DOHH2 (cell line): ENCODE measurements at regions not wholly inside any gene's neighbourhood (a gene's known extent, or its start where the extent isn't known, plus 50 kb on each side); places are given as distances from the start of the nearest gene placed in this dataset.

Experiments
- H3F3A ChIP-seq: fragments of 200-600 bp; sonication (generic), shearing (Covaris generic); 2 replicates; pipeline ENCODE4 v1.6.0; 2016; ENCODE audit warnings: antibody characterized with exemption, mild to moderate bottlenecking; ENCODE audit not compliant: control insufficient read depth, insufficient read depth
- H3K27ac ChIP-seq: fragments of 200-600 bp; sonication (generic); 2 replicates; pipeline ENCODE4 v1.5.1; 2014; ENCODE audit warnings: low read depth, mild to moderate bottlenecking, low read length, moderate library complexity
- H3K27me3 ChIP-seq: fragments of 200-600 bp; sonication (generic); 2 replicates; pipeline ENCODE4 v1.6.1; 2014; ENCODE audit warnings: mild to moderate bottlenecking, low read length, mixed read lengths; ENCODE audit not compliant: control insufficient read depth
- H3K36me3 ChIP-seq: fragments of 200-600 bp; sonication (generic); 2 replicates; pipeline ENCODE4 v1.6.1; 2014; ENCODE audit warnings: mild to moderate bottlenecking, low read length, moderate library complexity, mixed read lengths; ENCODE audit not compliant: control insufficient read depth
- H3K4me1 ChIP-seq: fragments of 200-600 bp; sonication (generic); 2 replicates; pipeline ENCODE4 v1.6.1; 2014; ENCODE audit warnings: mild to moderate bottlenecking, low read length, mixed read lengths; ENCODE audit not compliant: control insufficient read depth
- H3K4me2 ChIP-seq: fragments of 200-600 bp; sonication (generic); 2 replicates; pipeline ENCODE4 v1.6.0; 2014; ENCODE audit warnings: mild to moderate bottlenecking, low read length, moderate library complexity
- H3K4me3 ChIP-seq: fragments of 200-600 bp; sonication (generic); 2 replicates; pipeline ENCODE4 v1.5.1; 2014; ENCODE audit warnings: mild to moderate bottlenecking, low read length, mixed read lengths
- H3K79me2 ChIP-seq: fragments of 200-600 bp; sonication (generic); 2 replicates; pipeline ENCODE4 v1.6.1; 2014; ENCODE audit warnings: mild to moderate bottlenecking, low read length, mixed read lengths; ENCODE audit not compliant: control insufficient read depth
- H3K9me2 ChIP-seq: fragments of 200-600 bp; sonication (generic); replicated peaks from 2 replicates; pipeline ENCODE4 v1.6.1; 2014; ENCODE audit warnings: mild to moderate bottlenecking, low read length, mixed read lengths; ENCODE audit not compliant: control insufficient read depth
- H3K9me3 ChIP-seq: fragments of 200-600 bp; sonication (generic); 2 replicates; pipeline ENCODE4 v1.6.1; 2014; ENCODE audit warnings: antibody characterized with exemption, low read length, mixed read lengths; ENCODE audit not compliant: control insufficient read depth, insufficient read depth
- H4K20me1 ChIP-seq: fragments of 200-600 bp; sonication (generic); 2 replicates; pipeline ENCODE4 v1.6.0; 2014; ENCODE audit warnings: low read depth, mild to moderate bottlenecking, antibody characterized with exemption, low read length, moderate library complexity; ENCODE audit not compliant: control insufficient read depth, insufficient read depth
- EZH2phosphoT487 ChIP-seq: fragments of 200-600 bp; sonication (generic); IDR thresholded peaks from 2 replicates; pipeline ENCODE4 v1.6.1; 2017; ENCODE audit warnings: borderline replicate concordance, mild to moderate bottlenecking, antibody characterized with exemption, low read length, moderate library complexity, mixed read lengths
- TF ChIP-seq, protein P1 (sequence below): fragments of 200-600 bp; sonication (generic); IDR thresholded peaks from one replicate; pipeline ENCODE4 v1.5.1; 2014; ENCODE audit warnings: antibody characterized with exemption, mild to moderate bottlenecking, low read depth, low read length; ENCODE audit not compliant: poor library complexity, severe bottlenecking

DNA sequence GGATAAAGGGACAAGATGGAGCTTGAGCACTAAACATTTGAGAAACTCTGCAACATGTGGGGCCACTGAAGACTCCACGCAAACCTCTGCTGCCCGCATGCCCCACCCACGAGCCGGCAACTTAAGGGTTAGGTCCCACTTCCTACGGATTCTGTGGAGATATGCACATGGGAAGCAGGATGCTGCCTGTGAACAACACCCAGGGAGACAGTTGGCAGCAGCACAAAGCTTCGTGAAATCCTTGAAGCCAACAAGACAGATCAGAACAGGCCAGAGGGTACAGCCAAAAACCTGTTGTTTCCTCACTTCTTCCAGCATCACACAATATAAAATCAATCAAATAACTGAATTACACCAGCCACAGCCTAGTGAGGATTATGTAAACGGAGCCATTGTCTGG is 270.4 kb downstream of the ENC1 start:
- H4K20me1 ChIP-seq: no peaks in the 10 kb centered on the region
- no peaks in the 10 kb centered on the region for H3K4me1 ChIP-seq
- no peaks in the 10 kb centered on the region for H3K36me3 ChIP-seq
- H3K79me2 ChIP-seq: no peaks in the 10 kb centered on the region
- H3K9me2 ChIP-seq: no peaks in the 10 kb centered on the region
- H3K4me3 ChIP-seq: no peak overlapping the region
- H3K4me2 ChIP-seq: no peak overlapping the region
- no peaks in the 10 kb centered on the region for H3K27me3 ChIP-seq
- H3K27ac ChIP-seq: no peak overlapping the region
- H3K9me3 ChIP-seq: no peaks in the 10 kb centered on the region
- H3F3A ChIP-seq: no peaks in the 10 kb centered on the region
- TF ChIP-seq, protein P1, sequence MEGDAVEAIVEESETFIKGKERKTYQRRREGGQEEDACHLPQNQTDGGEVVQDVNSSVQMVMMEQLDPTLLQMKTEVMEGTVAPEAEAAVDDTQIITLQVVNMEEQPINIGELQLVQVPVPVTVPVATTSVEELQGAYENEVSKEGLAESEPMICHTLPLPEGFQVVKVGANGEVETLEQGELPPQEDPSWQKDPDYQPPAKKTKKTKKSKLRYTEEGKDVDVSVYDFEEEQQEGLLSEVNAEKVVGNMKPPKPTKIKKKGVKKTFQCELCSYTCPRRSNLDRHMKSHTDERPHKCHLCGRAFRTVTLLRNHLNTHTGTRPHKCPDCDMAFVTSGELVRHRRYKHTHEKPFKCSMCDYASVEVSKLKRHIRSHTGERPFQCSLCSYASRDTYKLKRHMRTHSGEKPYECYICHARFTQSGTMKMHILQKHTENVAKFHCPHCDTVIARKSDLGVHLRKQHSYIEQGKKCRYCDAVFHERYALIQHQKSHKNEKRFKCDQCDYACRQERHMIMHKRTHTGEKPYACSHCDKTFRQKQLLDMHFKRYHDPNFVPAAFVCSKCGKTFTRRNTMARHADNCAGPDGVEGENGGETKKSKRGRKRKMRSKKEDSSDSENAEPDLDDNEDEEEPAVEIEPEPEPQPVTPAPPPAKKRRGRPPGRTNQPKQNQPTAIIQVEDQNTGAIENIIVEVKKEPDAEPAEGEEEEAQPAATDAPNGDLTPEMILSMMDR: no peak
- no peak for TF ChIP-seq EZH2phosphoT487

DNA sequence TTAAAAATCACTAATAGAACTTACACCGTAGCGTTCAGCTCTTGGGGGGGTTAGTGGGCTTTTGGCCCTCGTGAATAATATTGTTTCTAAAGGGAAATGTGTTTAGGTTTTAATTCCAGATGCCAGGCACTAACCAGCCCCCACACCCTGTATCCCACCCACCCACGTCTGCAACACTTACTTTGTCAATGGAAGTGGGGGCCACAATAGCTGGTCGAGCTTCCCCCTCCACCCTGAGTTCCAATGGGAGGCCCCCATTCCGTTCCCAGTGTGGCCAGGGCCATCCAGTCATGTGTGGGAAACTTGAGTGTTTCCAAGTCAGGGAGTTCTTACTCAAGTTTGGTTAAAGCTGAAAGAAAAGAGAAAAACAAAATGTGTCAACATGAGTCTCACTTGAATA is 271.4 kb downstream of the ENC1 start:
- Histone ChIP-seq H3K4me2 (no peak overlapping the region), H4K20me1 (no peaks in the 10 kb centered on the region), H3K79me2 (no peaks in the 10 kb centered on the region)

DNA sequence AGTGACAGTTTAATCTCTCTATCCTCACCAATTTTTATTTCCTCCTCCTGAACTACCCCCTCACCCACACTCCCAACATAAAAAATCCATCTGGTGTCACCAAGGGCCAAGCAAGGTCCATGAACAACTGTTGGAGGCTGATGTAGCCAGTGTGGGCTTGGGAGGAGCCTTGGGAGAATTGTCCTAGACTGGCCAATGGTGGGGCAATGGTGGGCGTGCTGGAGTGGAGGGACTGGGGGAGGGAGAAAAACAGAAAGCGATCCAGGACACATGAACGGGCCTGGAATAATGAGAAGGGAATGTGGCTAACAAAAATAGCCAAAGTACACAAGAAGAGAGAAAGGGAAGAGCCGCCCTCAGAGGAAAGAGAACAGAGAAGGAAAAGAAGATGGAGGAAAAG is 272.6 kb downstream of the ENC1 start:
- no peaks in the 10 kb centered on the region for H3K4me1 ChIP-seq
- no peaks in the 10 kb centered on the region for H3F3A ChIP-seq
- H3K27ac ChIP-seq: no peak overlapping the region
- no peak overlapping the region for H3K4me2 ChIP-seq
- no peaks in the 10 kb centered on the region for H3K9me3 ChIP-seq
- H3K4me3 ChIP-seq: no peak overlapping the region
- H4K20me1 ChIP-seq: no peaks in the 10 kb centered on the region
- H3K27me3 ChIP-seq: no peaks in the 10 kb centered on the region
- no peak for TF ChIP-seq EZH2phosphoT487
- TF ChIP-seq, protein P1: no peak
- no peaks in the 10 kb centered on the region for H3K79me2 ChIP-seq
- H3K36me3 ChIP-seq: no peaks in the 10 kb centered on the region
- no peaks in the 10 kb centered on the region for H3K9me2 ChIP-seq

More for the DNA sequence above, 271.4 kb downstream of the ENC1 start:
- Histone ChIP-seq H3K36me3 (no peaks in the 10 kb centered on the region), H3K9me2 (no peaks in the 10 kb centered on the region), H3K9me3 (no peaks in the 10 kb centered on the region), H3K4me3 (no peak overlapping the region), H3K27ac (no peak overlapping the region), H3K27me3 (no peaks in the 10 kb centered on the region), H3F3A (no peaks in the 10 kb centered on the region), H3K4me1 (no peaks in the 10 kb centered on the region)
- no peak for TF ChIP-seq EZH2phosphoT487
- TF ChIP-seq, protein P1: no peak
